GM18858 (cell line): ENCODE measurements at regions not wholly inside any gene's neighbourhood (a gene's known extent, or its start where the extent isn't known, plus 50 kb on each side); places are given as distances from the start of the nearest gene placed in this dataset.

Source experiments
- ATAC-seq: cut with Tn5 transposase; IDR thresholded peaks from one replicate; pipeline ENCODE4 v1.9.1; 2021; ENCODE audit not compliant: unreplicated experiment

- no peak for ATAC-seq
Observed at GRCh38 chr15:69956417-69956816, 141.3 kb downstream of the TLE3 start.

- ATAC-seq: no peak
Observed at GRCh38 chr15:69957175-69957574, 140.5 kb downstream of the TLE3 start.

- no peak for ATAC-seq
Observed at GRCh38 chr15:69958496-69959084, 139.1 kb downstream of the TLE3 start.

- ATAC-seq: no peak
Observed at GRCh38 chr15:69962561-69962960, 135.2 kb downstream of the TLE3 start.

GRCh38 chr15:69963385-69963784, 134.3 kb downstream of the TLE3 start:
- ATAC-seq: no peak

- ATAC-seq: no peak
Observed at GRCh38 chr15:69971771-69972170, 125.9 kb downstream of the TLE3 start.

- no peak for ATAC-seq
Observed at GRCh38 chr15:69972436-69972835, 125.3 kb downstream of the TLE3 start.

GRCh38 chr15:69973102-69973714, 124.5 kb downstream of the TLE3 start:
- no peak for ATAC-seq

GRCh38 chr15:69973880-69974279, 123.8 kb downstream of the TLE3 start:
- no peak for ATAC-seq

- ATAC-seq: no peak
Observed at GRCh38 chr15:69974321-69974720, 123.4 kb downstream of the TLE3 start.

GRCh38 chr15:69976366-69976994, 121.2 kb downstream of the TLE3 start:
- no peak for ATAC-seq

- no peak for ATAC-seq
Observed at GRCh38 chr15:69978603-69979002, 119.1 kb downstream of the TLE3 start.

GRCh38 chr15:69979262-69979661, 118.5 kb downstream of the TLE3 start:
- ATAC-seq: no peak

GRCh38 chr15:69979783-69980182, 117.9 kb downstream of the TLE3 start:
- ATAC-seq: peak; percentile 63

- ATAC-seq: no peak
Observed at GRCh38 chr15:69980341-69981059, 117.2 kb downstream of the TLE3 start.

GRCh38 chr15:69982037-69982436, 115.7 kb downstream of the TLE3 start:
- no peak for ATAC-seq

- no peak for ATAC-seq
Observed at GRCh38 chr15:69983696-69984265, 113.9 kb downstream of the TLE3 start.

- no peak for ATAC-seq
Observed at GRCh38 chr15:69987492-69988489, 109.9 kb downstream of the TLE3 start.

- no peak for ATAC-seq
Observed at GRCh38 chr15:69988541-69989225, 109.0 kb downstream of the TLE3 start.
